ENCODE measurements at regions not wholly inside any gene's neighbourhood (a gene's known extent, or its start where the extent isn't known, plus 50 kb on each side); places are given as distances from the start of the nearest gene placed in this dataset.

DNA sequence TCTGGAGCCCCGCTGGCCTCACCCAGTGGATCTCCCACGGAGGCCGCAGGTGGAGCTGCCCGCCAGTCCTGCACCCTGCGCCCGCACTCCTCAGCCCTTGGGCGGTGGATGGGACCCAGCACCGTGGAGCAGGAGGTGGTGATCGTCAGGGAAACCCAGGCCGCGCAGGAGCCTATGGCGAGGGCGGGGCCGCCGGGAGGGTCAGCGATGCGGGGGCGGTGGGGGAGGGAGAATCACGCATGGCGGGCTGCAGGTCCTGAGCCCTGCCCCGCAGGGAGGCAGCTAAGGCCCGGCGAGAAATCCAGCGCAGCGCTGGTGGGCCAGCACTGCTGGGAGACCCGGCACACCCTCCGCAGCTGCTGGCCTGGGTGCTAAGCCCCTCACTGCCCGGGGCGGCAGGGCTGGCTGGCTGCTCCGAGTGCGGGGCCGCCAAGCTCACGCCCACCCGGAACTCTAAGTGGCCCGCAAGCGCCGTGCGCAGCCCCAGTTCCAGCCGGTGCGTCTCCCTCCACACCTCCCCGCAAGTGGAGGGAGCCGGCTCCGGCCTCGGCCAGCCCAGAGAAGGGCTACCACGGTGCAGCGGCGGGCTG, 524.8 kb upstream of the TPK1 start:
- no peak for TF ChIP-seq EZH2 (IDR thresholded peaks at IDR 0.05; ENCODE audit: borderline replicate concordance, insufficient read depth, low read length, poor library complexity, severe bottlenecking)
- TF ChIP-seq, protein P1, sequence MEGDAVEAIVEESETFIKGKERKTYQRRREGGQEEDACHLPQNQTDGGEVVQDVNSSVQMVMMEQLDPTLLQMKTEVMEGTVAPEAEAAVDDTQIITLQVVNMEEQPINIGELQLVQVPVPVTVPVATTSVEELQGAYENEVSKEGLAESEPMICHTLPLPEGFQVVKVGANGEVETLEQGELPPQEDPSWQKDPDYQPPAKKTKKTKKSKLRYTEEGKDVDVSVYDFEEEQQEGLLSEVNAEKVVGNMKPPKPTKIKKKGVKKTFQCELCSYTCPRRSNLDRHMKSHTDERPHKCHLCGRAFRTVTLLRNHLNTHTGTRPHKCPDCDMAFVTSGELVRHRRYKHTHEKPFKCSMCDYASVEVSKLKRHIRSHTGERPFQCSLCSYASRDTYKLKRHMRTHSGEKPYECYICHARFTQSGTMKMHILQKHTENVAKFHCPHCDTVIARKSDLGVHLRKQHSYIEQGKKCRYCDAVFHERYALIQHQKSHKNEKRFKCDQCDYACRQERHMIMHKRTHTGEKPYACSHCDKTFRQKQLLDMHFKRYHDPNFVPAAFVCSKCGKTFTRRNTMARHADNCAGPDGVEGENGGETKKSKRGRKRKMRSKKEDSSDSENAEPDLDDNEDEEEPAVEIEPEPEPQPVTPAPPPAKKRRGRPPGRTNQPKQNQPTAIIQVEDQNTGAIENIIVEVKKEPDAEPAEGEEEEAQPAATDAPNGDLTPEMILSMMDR (IDR thresholded peaks at IDR 0.05; ENCODE audit: poor library complexity, severe bottlenecking) = no peak
- no peak for TF ChIP-seq RAD21 (conservative IDR thresholded peaks at IDR 0.05)
- TF ChIP-seq POLR2AphosphoS5 (IDR thresholded peaks at IDR 0.05) = no peak
- no peak for TF ChIP-seq MXI1 (conservative IDR thresholded peaks at IDR 0.05; ENCODE audit: poor library complexity, severe bottlenecking)
- TF ChIP-seq, protein P2, sequence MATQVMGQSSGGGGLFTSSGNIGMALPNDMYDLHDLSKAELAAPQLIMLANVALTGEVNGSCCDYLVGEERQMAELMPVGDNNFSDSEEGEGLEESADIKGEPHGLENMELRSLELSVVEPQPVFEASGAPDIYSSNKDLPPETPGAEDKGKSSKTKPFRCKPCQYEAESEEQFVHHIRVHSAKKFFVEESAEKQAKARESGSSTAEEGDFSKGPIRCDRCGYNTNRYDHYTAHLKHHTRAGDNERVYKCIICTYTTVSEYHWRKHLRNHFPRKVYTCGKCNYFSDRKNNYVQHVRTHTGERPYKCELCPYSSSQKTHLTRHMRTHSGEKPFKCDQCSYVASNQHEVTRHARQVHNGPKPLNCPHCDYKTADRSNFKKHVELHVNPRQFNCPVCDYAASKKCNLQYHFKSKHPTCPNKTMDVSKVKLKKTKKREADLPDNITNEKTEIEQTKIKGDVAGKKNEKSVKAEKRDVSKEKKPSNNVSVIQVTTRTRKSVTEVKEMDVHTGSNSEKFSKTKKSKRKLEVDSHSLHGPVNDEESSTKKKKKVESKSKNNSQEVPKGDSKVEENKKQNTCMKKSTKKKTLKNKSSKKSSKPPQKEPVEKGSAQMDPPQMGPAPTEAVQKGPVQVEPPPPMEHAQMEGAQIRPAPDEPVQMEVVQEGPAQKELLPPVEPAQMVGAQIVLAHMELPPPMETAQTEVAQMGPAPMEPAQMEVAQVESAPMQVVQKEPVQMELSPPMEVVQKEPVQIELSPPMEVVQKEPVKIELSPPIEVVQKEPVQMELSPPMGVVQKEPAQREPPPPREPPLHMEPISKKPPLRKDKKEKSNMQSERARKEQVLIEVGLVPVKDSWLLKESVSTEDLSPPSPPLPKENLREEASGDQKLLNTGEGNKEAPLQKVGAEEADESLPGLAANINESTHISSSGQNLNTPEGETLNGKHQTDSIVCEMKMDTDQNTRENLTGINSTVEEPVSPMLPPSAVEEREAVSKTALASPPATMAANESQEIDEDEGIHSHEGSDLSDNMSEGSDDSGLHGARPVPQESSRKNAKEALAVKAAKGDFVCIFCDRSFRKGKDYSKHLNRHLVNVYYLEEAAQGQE (IDR thresholded peaks at IDR 0.05; ENCODE audit: borderline replicate concordance) = no peak
- TF ChIP-seq EP300 (conservative IDR thresholded peaks at IDR 0.05; ENCODE audit: poor library complexity, severe bottlenecking) = no peak
- no peak for TF ChIP-seq TAF1 (IDR thresholded peaks at IDR 0.05; ENCODE audit: low read depth)

Measured in neural cell (in vitro differentiated cells).